SKM-1 (cell line): ENCODE measurements at regions not wholly inside any gene's neighbourhood (a gene's known extent, or its start where the extent isn't known, plus 50 kb on each side); places are given as distances from the start of the nearest gene placed in this dataset.

ENCODE experiments used
- DNase-seq: peaks from one replicate; lab custom pipeline; 2025; ENCODE audit not compliant: unreplicated experiment; lab: John Stamatoyannopoulos, UW

- no peak for DNase-seq
Measured at GRCh38 chr5:163385271-163385670, 52.1 kb upstream of the CCNG1 start.

GRCh38 chr5:163385824-163386223, 51.6 kb upstream of the CCNG1 start:
- DNase-seq: no peak

GRCh38 chr5:163386352-163386751, 51.0 kb upstream of the CCNG1 start:
- DNase-seq: no peak

DNA sequence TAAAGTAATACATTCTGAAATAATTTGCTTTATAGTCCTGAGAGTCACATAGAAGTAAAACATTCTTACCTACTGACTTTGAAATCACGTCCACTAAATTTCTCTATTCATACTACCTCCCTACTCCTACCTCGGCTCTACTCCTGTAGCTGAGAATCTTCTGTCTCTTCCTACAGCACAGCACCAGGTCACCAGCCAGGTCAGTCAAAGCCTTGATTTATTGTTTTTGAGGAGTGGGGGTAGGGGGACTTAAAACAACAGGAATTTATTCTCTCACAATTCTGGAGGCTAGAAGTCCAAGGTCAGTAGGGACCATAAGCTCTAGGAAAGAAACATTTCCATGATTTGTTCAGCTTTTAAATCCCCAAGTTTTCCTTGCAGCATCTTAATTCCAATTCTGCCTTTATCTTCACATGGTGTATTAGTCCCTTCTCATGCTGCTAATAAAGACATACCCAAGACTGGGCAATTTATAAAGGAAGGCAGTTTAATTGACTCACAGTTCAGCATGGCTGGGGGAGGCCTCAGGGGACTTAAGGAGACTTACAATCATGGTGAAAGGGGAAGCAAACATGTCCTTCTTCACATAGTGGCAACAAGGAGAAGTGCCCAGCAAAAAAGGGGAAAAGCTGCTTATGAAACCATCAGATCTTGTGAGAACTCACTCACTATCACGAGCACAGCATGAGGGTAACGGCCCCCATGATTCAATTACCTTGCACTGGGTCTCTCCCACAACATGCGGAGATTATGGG, 49.6 kb upstream of the CCNG1 start:
- no peak for DNase-seq
